KMS-11 (cell line): ENCODE measurements at regions not wholly inside any gene's neighbourhood (a gene's known extent, or its start where the extent isn't known, plus 50 kb on each side); places are given as distances from the start of the nearest gene placed in this dataset.
"Not testable (repeated sequence)": the region's sequence is repeated elsewhere in the genome, so short reads cannot be mapped to it uniquely, and the experiment has no call there.

Experiments
- H2AFZ ChIP-seq: fragments of 200-600 bp; sonication (generic); 2 replicates; pipeline ENCODE4 v1.6.1; 2016; ENCODE audit warnings: antibody characterized with exemption, mixed run types, low read depth
- H3K27ac ChIP-seq: fragments of 200-600 bp; sonication (generic); 2 replicates; pipeline ENCODE4 v1.6.1; 2016; ENCODE audit warnings: mild to moderate bottlenecking, mixed run types
- H3K27me3 ChIP-seq: fragments of 200-600 bp; sonication (generic); 2 replicates; pipeline ENCODE4 v1.6.1; 2017; ENCODE audit warnings: mild to moderate bottlenecking, low read depth, mixed run types, moderate library complexity; ENCODE audit not compliant: insufficient read depth
- H3K36me3 ChIP-seq: fragments of 200-600 bp; sonication (generic); 2 replicates; pipeline ENCODE4 v1.6.1; 2017; ENCODE audit warnings: mild to moderate bottlenecking, mixed run types; ENCODE audit not compliant: insufficient read depth
- H3K4me1 ChIP-seq: fragments of 200-600 bp; sonication (generic); 2 replicates; pipeline ENCODE4 v1.6.1; 2016; ENCODE audit warnings: mild to moderate bottlenecking, low read depth, mixed run types; ENCODE audit not compliant: poor library complexity, severe bottlenecking
- H3K4me2 ChIP-seq: fragments of 200-600 bp; sonication (generic); 2 replicates; pipeline ENCODE4 v1.7.0; 2016; ENCODE audit warnings: mild to moderate bottlenecking, mixed run types
- H3K4me3 ChIP-seq: fragments of 200-600 bp; sonication (generic); IDR thresholded peaks from 2 replicates; pipeline ENCODE4 v1.6.1; 2017; ENCODE audit warnings: low read depth, low read length, mixed read lengths; ENCODE audit not compliant: insufficient read depth
- H3K79me2 ChIP-seq: fragments of 200-600 bp; sonication (generic); 2 replicates; pipeline ENCODE4 v1.6.1; 2016; ENCODE audit warnings: low read depth, mixed run types; ENCODE audit not compliant: insufficient read depth
- H3K9ac ChIP-seq: fragments of 200-600 bp; sonication (generic); 2 replicates; pipeline ENCODE4 v1.6.1; 2016; ENCODE audit warnings: mild to moderate bottlenecking, mixed run types
- H4K20me1 ChIP-seq: fragments of 200-600 bp; sonication (generic); 2 replicates; pipeline ENCODE4 v1.6.1; 2016; ENCODE audit warnings: mild to moderate bottlenecking, mixed run types; ENCODE audit not compliant: insufficient read depth
- CTCF ChIP-seq: fragments of 200-600 bp; sonication (generic); conservative IDR thresholded peaks from 2 replicates; pipeline ENCODE4 v1.6.1; 2017; ENCODE audit warnings: low read depth, mild to moderate bottlenecking, antibody characterized with exemption, low read length, moderate library complexity, mixed read lengths

GRCh38 chr12:127964717-127965116 is 302.3 kb upstream of the TMEM132C start:
- Histone ChIP-seq H3K36me3 (no peaks in the 10 kb centered on the region), H3K27ac (no peak overlapping the region), H3K9ac (no peak overlapping the region), H3K27me3 (no peaks in the 10 kb centered on the region), H4K20me1 (no peaks in the 10 kb centered on the region), H3K4me3 (no peak overlapping the region), H2AFZ (no peak overlapping the region), H3K79me2 (no peaks in the 10 kb centered on the region), H3K4me1 (no peaks in the 10 kb centered on the region), H3K4me2 (no peak overlapping the region)
- TF ChIP-seq CTCF, result no peak

GRCh38 chr12:127966331-127966730 is 300.6 kb upstream of the TMEM132C start:
- no peaks in the 10 kb centered on the region for H3K36me3 ChIP-seq
- no peak overlapping the region for H3K4me2 ChIP-seq
- no peaks in the 10 kb centered on the region for H3K4me1 ChIP-seq
- no peaks in the 10 kb centered on the region for H3K79me2 ChIP-seq
- no peak overlapping the region for H3K27ac ChIP-seq
- no peak overlapping the region for H2AFZ ChIP-seq
- H3K4me3 ChIP-seq, result no peak overlapping the region
- no peak overlapping the region for H3K9ac ChIP-seq
- no peaks in the 10 kb centered on the region for H3K27me3 ChIP-seq
- TF ChIP-seq CTCF, result no peak
- H4K20me1 ChIP-seq, result no peaks in the 10 kb centered on the region

- Histone ChIP-seq H3K27ac (no peak overlapping the region), H3K79me2 (no peaks in the 10 kb centered on the region), H3K36me3 (no peaks in the 10 kb centered on the region), H3K4me3 (no peak overlapping the region), H3K4me2 (no peak overlapping the region), H4K20me1 (no peaks in the 10 kb centered on the region), H3K4me1 (no peaks in the 10 kb centered on the region), H3K9ac (no peak overlapping the region), H2AFZ (no peak overlapping the region), H3K27me3 (no peaks in the 10 kb centered on the region)
- TF ChIP-seq CTCF, result no peak
These were observed 296.5 kb upstream of the TMEM132C start for GRCh38 chr12:127970491-127970890.

GRCh38 chr12:127980585-127980984 is 286.4 kb upstream of the TMEM132C start:
- Histone ChIP-seq H3K36me3 (no peaks in the 10 kb centered on the region), H3K79me2 (no peaks in the 10 kb centered on the region), H2AFZ (no peak overlapping the region), H3K4me1 (no peaks in the 10 kb centered on the region), H4K20me1 (no peaks in the 10 kb centered on the region), H3K27ac (no peak overlapping the region), H3K4me2 (no peak overlapping the region), H3K4me3 (no peak overlapping the region), H3K9ac (no peak overlapping the region), H3K27me3 (no peaks in the 10 kb centered on the region)
- TF ChIP-seq CTCF, result no peak

GRCh38 chr12:127981875-127982274 is 285.1 kb upstream of the TMEM132C start:
- Histone ChIP-seq H4K20me1 (no peaks in the 10 kb centered on the region), H2AFZ (no peak overlapping the region), H3K27ac (no peak overlapping the region), H3K36me3 (no peaks in the 10 kb centered on the region), H3K4me2 (no peak overlapping the region), H3K4me1 (no peaks in the 10 kb centered on the region), H3K4me3 (no peak overlapping the region), H3K27me3 (no peaks in the 10 kb centered on the region), H3K9ac (no peak overlapping the region), H3K79me2 (no peaks in the 10 kb centered on the region)
- no peak for TF ChIP-seq CTCF

- H3K79me2 ChIP-seq, H3K4me2 ChIP-seq, H3K4me3 ChIP-seq, H3K36me3 ChIP-seq, H4K20me1 ChIP-seq, H3K9ac ChIP-seq, H3K4me1 ChIP-seq, H2AFZ ChIP-seq, H3K27me3 ChIP-seq, H3K27ac ChIP-seq: not testable (repeated sequence)
These were observed 283.7 kb upstream of the TMEM132C start for GRCh38 chr12:127983213-127983791.
